ENCODE measurements at regions not wholly inside any gene's neighbourhood (a gene's known extent, or its start where the extent isn't known, plus 50 kb on each side); places are given as distances from the start of the nearest gene placed in this dataset.

GRCh38 chr2:34029073-34029472, 430.0 kb upstream of the FAM98A start:
- TF ChIP-seq POLR2A (IDR thresholded peaks at IDR 0.05; ENCODE audit: extremely low read depth, insufficient read length) (no peak), MYC (IDR thresholded peaks at IDR 0.05; ENCODE audit: low read depth, low read length) (no peak), CTCF (IDR thresholded peaks at IDR 0.05; ENCODE audit: low read depth, low read length) (no peak), MAX (IDR thresholded peaks at IDR 0.05; ENCODE audit: low read depth, low read length) (no peak)

GRCh38 chr2:34025196-34025595, 426.1 kb upstream of the FAM98A start:
- TF ChIP-seq MYC (IDR thresholded peaks at IDR 0.05; ENCODE audit: low read depth, low read length) (no peak), MAX (IDR thresholded peaks at IDR 0.05; ENCODE audit: low read depth, low read length) (no peak), POLR2A (IDR thresholded peaks at IDR 0.05; ENCODE audit: extremely low read depth, insufficient read length) (no peak), CTCF (IDR thresholded peaks at IDR 0.05; ENCODE audit: low read depth, low read length) (no peak)
- no peak overlapping the region for H3K4me3 ChIP-seq (ENCODE audit: low read depth, low read length)
- DNase-seq (ENCODE audit: low read depth), result no peak

More at GRCh38 chr2:34029073-34029472, 430.0 kb upstream of the FAM98A start:
- no peak overlapping the region for H3K4me3 ChIP-seq (ENCODE audit: low read depth, low read length)
- no peak for DNase-seq (ENCODE audit: low read depth)

GRCh38 chr2:34012715-34013302, 413.7 kb upstream of the FAM98A start:
- no peak for TF ChIP-seq MYC (IDR thresholded peaks at IDR 0.05; ENCODE audit: low read depth, low read length)
- no peak for TF ChIP-seq MAX (IDR thresholded peaks at IDR 0.05; ENCODE audit: low read depth, low read length)
- TF ChIP-seq POLR2A (IDR thresholded peaks at IDR 0.05; ENCODE audit: extremely low read depth, insufficient read length), result no peak
- peak; percentile 80 for TF ChIP-seq CTCF (IDR thresholded peaks at IDR 0.05; ENCODE audit: low read depth, low read length)
- DNase-seq (ENCODE audit: low read depth), result peak; percentile 70
- H3K4me3 ChIP-seq (ENCODE audit: low read depth, low read length), result no peak overlapping the region

GRCh38 chr2:34011684-34012083, 412.6 kb upstream of the FAM98A start:
- TF ChIP-seq MYC (IDR thresholded peaks at IDR 0.05; ENCODE audit: low read depth, low read length) (no peak), POLR2A (IDR thresholded peaks at IDR 0.05; ENCODE audit: extremely low read depth, insufficient read length) (no peak), CTCF (IDR thresholded peaks at IDR 0.05; ENCODE audit: low read depth, low read length) (no peak), MAX (IDR thresholded peaks at IDR 0.05; ENCODE audit: low read depth, low read length) (no peak)
- no peak overlapping the region for H3K4me3 ChIP-seq (ENCODE audit: low read depth, low read length)
- DNase-seq (ENCODE audit: low read depth), result no peak

GRCh38 chr2:34005901-34006300, 406.8 kb upstream of the FAM98A start:
- H3K4me3 ChIP-seq (ENCODE audit: low read depth, low read length), result no peak overlapping the region
- no peak for DNase-seq (ENCODE audit: low read depth)
- TF ChIP-seq MAX (IDR thresholded peaks at IDR 0.05; ENCODE audit: low read depth, low read length) (no peak), POLR2A (IDR thresholded peaks at IDR 0.05; ENCODE audit: extremely low read depth, insufficient read length) (no peak), CTCF (IDR thresholded peaks at IDR 0.05; ENCODE audit: low read depth, low read length) (no peak), MYC (IDR thresholded peaks at IDR 0.05; ENCODE audit: low read depth, low read length) (no peak)
